ENCODE measurements at regions not wholly inside any gene's neighbourhood (a gene's known extent, or its start where the extent isn't known, plus 50 kb on each side); places are given as distances from the start of the nearest gene placed in this dataset.

DNA sequence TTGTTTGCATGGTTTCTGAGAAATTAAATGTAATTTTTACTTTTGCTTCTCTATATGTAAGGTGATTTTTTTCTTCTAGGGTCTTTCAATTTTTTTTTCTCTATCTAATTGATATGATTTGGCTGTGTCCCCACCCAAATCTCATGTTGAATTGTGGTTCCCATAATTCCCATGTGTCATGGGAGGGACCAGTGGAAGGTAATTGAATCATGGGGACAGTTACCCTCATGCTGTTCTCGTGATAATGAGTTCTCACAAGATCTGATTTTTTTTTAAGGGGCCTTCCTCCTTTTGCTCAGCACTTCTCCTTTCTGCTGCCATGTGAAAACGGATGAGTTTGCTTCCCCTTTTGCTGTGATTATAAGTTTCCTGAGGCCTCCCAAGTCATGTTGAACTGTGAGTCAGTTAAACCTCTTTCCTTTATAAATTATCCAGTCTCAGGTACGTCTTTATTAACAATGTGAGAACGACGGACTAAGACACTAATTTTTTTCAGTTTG, 150.8 kb downstream of the MTRR start:
- TF ChIP-seq, protein P1, sequence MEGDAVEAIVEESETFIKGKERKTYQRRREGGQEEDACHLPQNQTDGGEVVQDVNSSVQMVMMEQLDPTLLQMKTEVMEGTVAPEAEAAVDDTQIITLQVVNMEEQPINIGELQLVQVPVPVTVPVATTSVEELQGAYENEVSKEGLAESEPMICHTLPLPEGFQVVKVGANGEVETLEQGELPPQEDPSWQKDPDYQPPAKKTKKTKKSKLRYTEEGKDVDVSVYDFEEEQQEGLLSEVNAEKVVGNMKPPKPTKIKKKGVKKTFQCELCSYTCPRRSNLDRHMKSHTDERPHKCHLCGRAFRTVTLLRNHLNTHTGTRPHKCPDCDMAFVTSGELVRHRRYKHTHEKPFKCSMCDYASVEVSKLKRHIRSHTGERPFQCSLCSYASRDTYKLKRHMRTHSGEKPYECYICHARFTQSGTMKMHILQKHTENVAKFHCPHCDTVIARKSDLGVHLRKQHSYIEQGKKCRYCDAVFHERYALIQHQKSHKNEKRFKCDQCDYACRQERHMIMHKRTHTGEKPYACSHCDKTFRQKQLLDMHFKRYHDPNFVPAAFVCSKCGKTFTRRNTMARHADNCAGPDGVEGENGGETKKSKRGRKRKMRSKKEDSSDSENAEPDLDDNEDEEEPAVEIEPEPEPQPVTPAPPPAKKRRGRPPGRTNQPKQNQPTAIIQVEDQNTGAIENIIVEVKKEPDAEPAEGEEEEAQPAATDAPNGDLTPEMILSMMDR (IDR thresholded peaks at IDR 0.05; ENCODE audit: poor library complexity), result no peak
- TF ChIP-seq EZH2 (IDR thresholded peaks at IDR 0.05; ENCODE audit: borderline replicate concordance), result no peak
